GF-D8 (cell line): ENCODE measurements at regions not wholly inside any gene's neighbourhood (a gene's known extent, or its start where the extent isn't known, plus 50 kb on each side); places are given as distances from the start of the nearest gene placed in this dataset.

Experiments
- DNase-seq: peaks from one replicate; lab custom pipeline; 2025; lab: John Stamatoyannopoulos, UW

- no peak for DNase-seq
Measured at GRCh38 chr3:22225161-22225560, 474.2 kb upstream of the ZNF385D start.

GRCh38 chr3:22228705-22229104 lies 477.7 kb upstream of the ZNF385D start:
- DNase-seq, result no peak

- DNase-seq, result no peak
Measured at GRCh38 chr3:22231061-22231460, 480.1 kb upstream of the ZNF385D start.

GRCh38 chr3:22236490-22237270 lies 485.7 kb upstream of the ZNF385D start:
- DNase-seq, result no peak

- DNase-seq, result no peak
Measured at GRCh38 chr3:22239011-22239410, 488.0 kb upstream of the ZNF385D start.

GRCh38 chr3:22241110-22241509 lies 490.1 kb upstream of the ZNF385D start:
- no peak for DNase-seq

- no peak for DNase-seq
Measured at GRCh38 chr3:22244761-22245521, 493.9 kb upstream of the ZNF385D start.

GRCh38 chr3:22245811-22246583 lies 495.0 kb upstream of the ZNF385D start:
- no peak for DNase-seq

- no peak for DNase-seq
Measured at GRCh38 chr3:22249658-22250057, 498.6 kb upstream of the ZNF385D start.

- DNase-seq, result no peak
Measured at GRCh38 chr3:22257252-22257651, 506.2 kb upstream of the ZNF385D start.

GRCh38 chr3:22262386-22262785 lies 511.4 kb upstream of the ZNF385D start:
- no peak for DNase-seq

GRCh38 chr3:22263042-22263441 lies 512.0 kb upstream of the ZNF385D start:
- DNase-seq, result no peak

- no peak for DNase-seq
Measured at GRCh38 chr3:22265403-22265802, 514.4 kb upstream of the ZNF385D start.

- DNase-seq, result no peak
Measured at GRCh38 chr3:22269831-22270230, 518.8 kb upstream of the ZNF385D start.

GRCh38 chr3:22276351-22276750 lies 525.3 kb upstream of the ZNF385D start:
- DNase-seq, result no peak

GRCh38 chr3:22284559-22284958 lies 533.5 kb upstream of the ZNF385D start:
- no peak for DNase-seq

- no peak for DNase-seq
Measured at GRCh38 chr3:22288756-22289155, 537.7 kb upstream of the ZNF385D start.

- DNase-seq, result no peak
Measured at GRCh38 chr3:22292681-22293080, 541.7 kb upstream of the ZNF385D start.

GRCh38 chr3:22296601-22297000 lies 545.6 kb upstream of the ZNF385D start:
- no peak for DNase-seq

GRCh38 chr3:22297436-22297835 lies 546.4 kb upstream of the ZNF385D start:
- no peak for DNase-seq

- no peak for DNase-seq
Measured at GRCh38 chr3:22306454-22306853, 555.4 kb upstream of the ZNF385D start.

- DNase-seq, result no peak
Measured at GRCh38 chr3:22308871-22309270, 557.9 kb upstream of the ZNF385D start.

- no peak for DNase-seq
Measured at GRCh38 chr3:22315925-22316324, 564.9 kb upstream of the ZNF385D start.
